ENCODE measurements at regions not wholly inside any gene's neighbourhood (a gene's known extent, or its start where the extent isn't known, plus 50 kb on each side); places are given as distances from the start of the nearest gene placed in this dataset.

- ATAC-seq, result no peak
- H3K4me3 Mint-ChIP-seq, result no peak overlapping the region
- no peaks in the 10 kb centered on the region for H3K36me3 Mint-ChIP-seq
- H3K27ac Mint-ChIP-seq, result no peak overlapping the region
- peaks cover 2% of the 10 kb centered on the region for H3K9me3 Mint-ChIP-seq
- no peaks in the 10 kb centered on the region for H3K4me1 Mint-ChIP-seq
- no peaks in the 10 kb centered on the region for H3K27me3 Mint-ChIP-seq
Measured at GRCh38 chr10:83965473-83965872, 173.8 kb upstream of the GHITM start.

GRCh38 chr10:83968052-83968451, 171.3 kb upstream of the GHITM start:
- no peak overlapping the region for H3K4me3 Mint-ChIP-seq
- no peaks in the 10 kb centered on the region for H3K4me1 Mint-ChIP-seq
- no peaks in the 10 kb centered on the region for H3K36me3 Mint-ChIP-seq
- no peak for ATAC-seq
- peaks cover 2% of the 10 kb centered on the region for H3K9me3 Mint-ChIP-seq
- no peaks in the 10 kb centered on the region for H3K27me3 Mint-ChIP-seq
- H3K27ac Mint-ChIP-seq, result no peak overlapping the region

DNA sequence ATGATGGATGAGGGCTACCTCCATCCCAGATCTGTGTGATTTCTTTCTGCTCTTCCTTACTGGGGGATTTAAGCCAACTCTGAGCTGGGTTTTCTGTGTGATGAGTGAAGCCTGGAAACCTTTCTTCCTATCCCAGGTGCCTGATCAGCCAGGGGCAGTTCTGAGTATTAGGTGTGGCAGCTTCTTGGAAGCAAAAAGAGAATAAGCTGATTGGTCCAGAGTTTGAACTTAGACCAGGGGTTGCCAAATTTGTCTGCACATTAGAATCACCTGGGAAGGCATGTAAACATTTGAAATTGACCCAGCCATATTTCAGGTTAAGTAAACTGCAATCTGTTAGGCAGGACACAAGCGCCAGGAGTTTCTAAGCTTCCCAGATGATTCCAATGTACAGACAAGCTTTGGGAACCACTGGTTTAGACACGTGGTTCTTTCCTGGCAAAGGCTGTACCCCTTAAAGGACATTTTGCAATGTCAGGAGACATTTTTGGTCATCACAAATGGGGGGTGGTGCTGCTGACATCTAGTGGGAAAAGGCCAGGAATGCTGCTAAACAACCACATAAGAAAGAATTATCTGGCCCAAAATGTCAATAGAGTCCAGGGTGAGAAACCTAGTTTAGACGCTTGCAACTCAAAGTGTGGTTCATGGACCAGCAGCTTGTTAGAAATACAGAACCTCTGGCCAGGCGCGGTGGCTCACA, 160.5 kb upstream of the GHITM start:
- Mint-ChIP-seq H3K36me3 (no peaks in the 10 kb centered on the region), H3K27me3 (no peaks in the 10 kb centered on the region), H3K4me3 (no peak overlapping the region), H3K27ac (no peak overlapping the region), H3K4me1 (no peaks in the 10 kb centered on the region), H3K9me3 (no peaks in the 10 kb centered on the region)
- ATAC-seq, result no peak

DNA sequence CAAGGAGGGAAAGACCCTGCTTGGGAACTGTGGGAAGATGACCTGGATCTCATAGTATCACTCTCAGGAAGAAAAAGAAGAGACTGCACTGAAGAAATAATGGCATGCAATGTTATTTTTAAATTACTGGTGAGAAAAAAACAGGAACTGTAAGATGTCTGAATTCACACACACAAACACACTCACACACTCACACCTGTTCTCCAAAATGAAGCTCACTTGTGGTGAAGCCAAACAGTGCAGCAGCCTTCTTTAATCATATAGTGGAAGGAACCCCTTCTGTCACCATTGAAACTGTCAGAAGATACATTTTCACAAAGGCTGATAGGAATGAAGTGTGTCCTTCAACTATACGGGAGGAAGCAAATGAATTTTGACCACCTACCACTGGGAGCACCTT, 156.5 kb upstream of the GHITM start:
- no peaks in the 10 kb centered on the region for H3K4me1 Mint-ChIP-seq
- peaks cover 18% of the 10 kb centered on the region for H3K27me3 Mint-ChIP-seq
- H3K9me3 Mint-ChIP-seq, result no peaks in the 10 kb centered on the region
- H3K36me3 Mint-ChIP-seq, result no peaks in the 10 kb centered on the region
- no peak for ATAC-seq
- H3K4me3 Mint-ChIP-seq, result no peak overlapping the region
- no peak overlapping the region for H3K27ac Mint-ChIP-seq

GRCh38 chr10:83983578-83984255, 155.6 kb upstream of the GHITM start:
- no peak overlapping the region for H3K27ac Mint-ChIP-seq

DNA sequence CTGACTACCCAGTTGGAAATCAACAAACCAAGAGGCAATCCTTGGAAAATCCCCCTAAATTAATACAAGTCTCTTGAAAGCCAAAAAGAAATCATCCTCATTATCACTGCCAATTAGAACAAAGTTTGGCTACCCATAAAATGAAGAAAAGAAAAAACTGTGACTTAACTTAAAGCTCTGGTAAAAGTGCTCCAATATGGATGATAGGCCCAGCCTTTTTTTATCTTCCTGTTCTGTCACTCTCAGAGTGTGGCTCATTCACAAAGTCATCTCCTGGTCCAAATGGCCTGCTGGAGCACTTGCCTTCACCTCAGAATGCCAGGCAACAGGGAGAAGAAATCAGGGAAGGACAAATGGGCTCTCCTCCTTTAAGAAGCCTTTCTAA, 155.1 kb upstream of the GHITM start:
- Mint-ChIP-seq H3K27ac (no peak overlapping the region), H3K4me3 (no peak overlapping the region), H3K9me3 (peaks cover under 1% of the 10 kb centered on the region), H3K27me3 (peaks cover 18% of the 10 kb centered on the region), H3K36me3 (no peaks in the 10 kb centered on the region), H3K4me1 (no peaks in the 10 kb centered on the region)
- no peak for ATAC-seq

More at GRCh38 chr10:83983578-83984255, 155.6 kb upstream of the GHITM start:
- Mint-ChIP-seq H3K4me3 (no peak overlapping the region), H3K27me3 (peaks cover 18% of the 10 kb centered on the region), H3K4me1 (no peaks in the 10 kb centered on the region), H3K36me3 (no peaks in the 10 kb centered on the region), H3K9me3 (no peaks in the 10 kb centered on the region)
- no peak for ATAC-seq

GRCh38 chr10:83986800-83987199, 152.5 kb upstream of the GHITM start:
- no peak for ATAC-seq
- Mint-ChIP-seq H3K27ac (no peak overlapping the region), H3K4me1 (peaks cover 8% of the 10 kb centered on the region), H3K9me3 (peaks cover 5% of the 10 kb centered on the region), H3K27me3 (peaks cover 18% of the 10 kb centered on the region), H3K4me3 (no peak overlapping the region), H3K36me3 (no peaks in the 10 kb centered on the region)

GRCh38 chr10:83987216-83987615, 152.1 kb upstream of the GHITM start:
- Mint-ChIP-seq H3K27me3 (peaks cover 18% of the 10 kb centered on the region), H3K36me3 (no peaks in the 10 kb centered on the region), H3K27ac (no peak overlapping the region), H3K4me3 (no peak overlapping the region), H3K9me3 (peaks cover 5% of the 10 kb centered on the region), H3K4me1 (peaks cover 8% of the 10 kb centered on the region)
- ATAC-seq, result no peak

DNA sequence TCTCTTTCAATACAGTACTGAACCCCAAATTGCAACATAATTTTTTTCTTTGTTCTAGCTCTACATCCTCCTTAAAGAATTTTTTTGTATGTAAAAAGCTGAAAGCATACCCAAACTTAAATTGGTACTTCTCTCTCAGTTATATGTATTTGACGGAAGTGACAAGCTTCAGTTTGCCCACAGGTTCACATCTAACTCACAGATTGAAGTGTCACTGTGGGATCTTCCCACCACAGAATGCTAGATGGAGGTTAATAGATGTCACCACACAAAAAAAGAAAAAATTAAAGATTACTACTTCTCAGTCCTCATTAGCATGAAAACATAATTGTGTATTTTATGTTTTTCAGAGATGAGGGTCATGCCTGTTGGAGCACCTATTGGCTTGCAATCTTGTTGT, 150.9 kb upstream of the GHITM start:
- no peak overlapping the region for H3K4me3 Mint-ChIP-seq

GRCh38 chr10:83990126-83990525, 149.2 kb upstream of the GHITM start:
- peaks cover 18% of the 10 kb centered on the region for H3K27me3 Mint-ChIP-seq
- ATAC-seq, result peak; percentile 86
- no peak overlapping the region for H3K4me3 Mint-ChIP-seq
- peaks cover 5% of the 10 kb centered on the region for H3K9me3 Mint-ChIP-seq
- no peak overlapping the region for H3K27ac Mint-ChIP-seq
- peaks cover 8% of the 10 kb centered on the region for H3K4me1 Mint-ChIP-seq
- H3K36me3 Mint-ChIP-seq, result no peaks in the 10 kb centered on the region

More for the DNA sequence above, 150.9 kb upstream of the GHITM start:
- Mint-ChIP-seq H3K4me1 (peaks cover 8% of the 10 kb centered on the region), H3K27me3 (peaks cover 18% of the 10 kb centered on the region), H3K36me3 (no peaks in the 10 kb centered on the region), H3K9me3 (peaks cover 5% of the 10 kb centered on the region), H3K27ac (no peak overlapping the region)
- no peak for ATAC-seq

DNA sequence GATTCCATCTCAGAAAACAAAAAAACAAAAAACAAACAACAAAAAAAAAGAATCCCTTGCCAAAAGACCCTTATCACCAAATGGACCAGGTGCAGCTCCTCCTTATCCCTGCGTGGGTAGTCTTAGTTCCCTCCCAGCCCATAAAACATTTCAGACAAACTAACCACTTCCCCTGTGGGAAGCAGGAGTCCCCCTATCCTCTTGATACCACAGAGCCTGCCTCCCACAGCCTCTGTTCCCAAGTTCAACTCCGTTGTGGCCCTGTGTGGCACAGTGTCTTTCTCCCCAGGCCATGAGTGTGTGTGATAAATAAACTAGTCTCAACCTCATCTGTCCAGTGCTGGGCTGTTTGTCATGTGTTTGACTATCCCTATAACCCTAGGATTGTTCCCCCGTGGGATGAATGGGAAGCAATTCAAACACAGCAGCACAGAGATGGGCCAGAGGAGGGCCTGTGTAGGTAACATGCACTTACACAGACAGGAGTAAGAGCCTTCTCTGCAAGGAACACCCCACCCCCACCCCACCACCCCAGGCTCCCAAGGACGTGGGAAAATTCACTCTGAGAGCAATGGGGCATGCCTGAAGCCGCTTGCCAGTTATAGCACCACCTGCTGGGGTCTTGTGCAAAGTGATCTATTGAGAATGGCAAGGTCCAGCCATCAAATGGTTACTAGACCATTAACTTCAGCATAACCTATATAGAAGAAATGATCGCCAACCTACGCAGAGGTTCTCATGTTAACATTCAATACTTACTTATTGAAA, 147.1 kb upstream of the GHITM start:
- ATAC-seq, result no peak
- H3K4me3 Mint-ChIP-seq, result no peak overlapping the region
- H3K9me3 Mint-ChIP-seq, result peaks cover 5% of the 10 kb centered on the region
- no peaks in the 10 kb centered on the region for H3K36me3 Mint-ChIP-seq
- H3K4me1 Mint-ChIP-seq, result peaks cover 8% of the 10 kb centered on the region
- peaks cover 3% of the 10 kb centered on the region for H3K27me3 Mint-ChIP-seq
- H3K27ac Mint-ChIP-seq, result no peak overlapping the region

GRCh38 chr10:83994325-83994724, 145.0 kb upstream of the GHITM start:
- Mint-ChIP-seq H3K36me3 (no peaks in the 10 kb centered on the region), H3K4me3 (no peak overlapping the region), H3K27me3 (peaks cover 10% of the 10 kb centered on the region)

GRCh38 chr10:83995738-83996331, 143.5 kb upstream of the GHITM start:
- Mint-ChIP-seq H3K4me1 (no peaks in the 10 kb centered on the region), H3K27ac (no peak overlapping the region), H3K4me3 (no peak overlapping the region), H3K36me3 (no peaks in the 10 kb centered on the region), H3K27me3 (peaks cover 19% of the 10 kb centered on the region), H3K9me3 (no peaks in the 10 kb centered on the region)
- ATAC-seq, result no peak

More at GRCh38 chr10:83994325-83994724, 145.0 kb upstream of the GHITM start:
- H3K27ac Mint-ChIP-seq, result no peak overlapping the region
- ATAC-seq, result no peak
- peaks cover 8% of the 10 kb centered on the region for H3K4me1 Mint-ChIP-seq
- peaks cover 4% of the 10 kb centered on the region for H3K9me3 Mint-ChIP-seq

GRCh38 chr10:84004221-84004620, 135.1 kb upstream of the GHITM start:
- Mint-ChIP-seq H3K27ac (no peak overlapping the region), H3K9me3 (no peaks in the 10 kb centered on the region), H3K27me3 (peaks cover 24% of the 10 kb centered on the region), H3K36me3 (no peaks in the 10 kb centered on the region), H3K4me3 (no peak overlapping the region), H3K4me1 (no peaks in the 10 kb centered on the region)
- ATAC-seq, result no peak

DNA sequence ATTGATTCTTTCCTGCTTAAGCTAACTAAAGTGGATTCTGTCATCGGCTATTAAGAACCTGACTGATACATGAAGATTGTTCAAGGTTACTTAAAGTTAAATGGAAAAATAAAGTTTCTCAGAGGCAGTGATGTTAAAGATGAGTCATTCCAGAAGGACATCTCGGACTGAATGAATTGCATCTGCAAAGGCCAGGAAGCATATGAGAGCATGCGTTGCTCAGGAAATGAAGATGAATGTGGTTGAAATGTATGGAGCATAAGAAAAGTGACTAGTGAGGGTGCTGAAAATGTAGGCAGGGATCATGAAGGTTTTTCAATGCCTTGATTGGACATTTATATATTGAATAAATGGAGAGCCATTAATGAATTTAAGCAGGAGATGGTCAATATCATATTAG, 133.9 kb upstream of the GHITM start:
- no peak overlapping the region for H3K27ac Mint-ChIP-seq
- ATAC-seq, result no peak
- H3K27me3 Mint-ChIP-seq, result peaks cover 23% of the 10 kb centered on the region
- H3K36me3 Mint-ChIP-seq, result no peaks in the 10 kb centered on the region
- no peaks in the 10 kb centered on the region for H3K9me3 Mint-ChIP-seq
- no peak overlapping the region for H3K4me3 Mint-ChIP-seq
- H3K4me1 Mint-ChIP-seq, result no peaks in the 10 kb centered on the region
